ENCODE measurements at regions not wholly inside any gene's neighbourhood (a gene's known extent, or its start where the extent isn't known, plus 50 kb on each side); places are given as distances from the start of the nearest gene placed in this dataset.
"Not testable (repeated sequence)": the region's sequence is repeated elsewhere in the genome, so short reads cannot be mapped to it uniquely, and the experiment has no call there.

GRCh38 chr2:242004223-242004901 is 134.8 kb downstream of the RTP5 start:
- DNase-seq (ENCODE audit: low read depth), result no peak

DNA sequence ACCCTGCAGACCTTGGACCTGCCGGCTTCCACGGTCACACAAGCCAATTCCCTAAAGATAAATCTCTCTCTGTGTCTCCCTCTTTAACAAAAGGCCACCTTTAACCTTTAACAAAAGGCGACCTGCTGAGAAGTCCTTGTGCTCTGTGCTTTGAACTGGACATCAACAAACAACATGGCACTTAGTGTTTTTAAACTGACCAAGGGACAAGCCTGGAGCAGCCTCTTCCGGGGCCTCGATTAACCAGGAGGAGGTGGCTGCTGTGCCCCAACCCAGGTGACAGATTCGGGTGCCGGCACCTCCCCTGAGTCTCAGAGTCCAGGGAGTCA is 135.3 kb downstream of the RTP5 start:
- DNase-seq (ENCODE audit: low read depth), result no peak

GRCh38 chr2:242006091-242006634 is 136.6 kb downstream of the RTP5 start:
- DNase-seq (ENCODE audit: low read depth), result not testable (repeated sequence)

- DNase-seq (ENCODE audit: low read depth), result not testable (repeated sequence)
Observed at GRCh38 chr2:242008908-242009307, 139.4 kb downstream of the RTP5 start.

- DNase-seq (ENCODE audit: low read depth), result not testable (repeated sequence)
Observed at GRCh38 chr2:242009846-242010245, 140.3 kb downstream of the RTP5 start.

DNA sequence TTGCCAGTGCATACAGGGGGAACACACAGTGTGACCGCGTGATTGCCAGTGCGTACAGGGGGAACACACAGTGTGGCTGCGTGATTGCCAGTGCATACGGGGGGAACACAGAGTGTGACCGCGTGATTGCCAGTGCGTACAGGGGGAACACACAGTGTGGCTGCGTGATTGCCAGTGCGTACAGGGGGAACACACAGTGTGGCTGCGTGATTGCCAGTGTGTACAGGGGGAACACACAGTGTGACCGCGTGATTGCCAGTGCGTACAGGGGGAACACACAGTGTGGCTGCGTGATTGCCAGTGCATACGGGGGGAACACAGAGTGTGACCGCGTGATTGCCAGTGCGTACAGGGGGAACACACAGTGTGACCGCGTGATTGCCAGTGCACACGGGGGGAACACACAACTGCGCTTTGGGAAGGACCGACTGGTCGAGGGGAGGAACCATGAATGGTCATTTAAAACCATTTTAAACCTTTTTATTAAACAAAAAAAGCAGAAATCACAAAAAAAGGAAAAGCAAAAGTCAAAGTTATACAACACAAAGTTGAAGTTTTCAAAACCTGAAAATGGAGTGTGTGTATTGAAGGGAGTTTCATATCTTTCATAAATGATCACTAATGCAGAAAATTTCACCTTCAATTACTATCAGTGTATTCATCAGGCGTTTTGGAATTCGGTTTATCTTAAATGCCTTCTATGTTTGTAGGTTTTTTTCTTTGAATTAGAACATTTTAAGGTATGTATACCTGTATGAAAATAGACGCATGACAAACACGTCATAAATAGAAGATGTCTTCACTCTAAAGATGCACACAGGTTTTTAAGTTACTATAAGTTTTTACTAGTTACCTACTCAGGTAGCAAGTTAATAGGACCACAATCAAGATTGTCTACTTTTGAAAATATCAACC is 141.0 kb downstream of the RTP5 start:
- DNase-seq (ENCODE audit: low read depth), result not testable (repeated sequence)

- DNase-seq (ENCODE audit: low read depth), result no peak
Observed at GRCh38 chr2:242011167-242011513, 141.6 kb downstream of the RTP5 start.

DNA sequence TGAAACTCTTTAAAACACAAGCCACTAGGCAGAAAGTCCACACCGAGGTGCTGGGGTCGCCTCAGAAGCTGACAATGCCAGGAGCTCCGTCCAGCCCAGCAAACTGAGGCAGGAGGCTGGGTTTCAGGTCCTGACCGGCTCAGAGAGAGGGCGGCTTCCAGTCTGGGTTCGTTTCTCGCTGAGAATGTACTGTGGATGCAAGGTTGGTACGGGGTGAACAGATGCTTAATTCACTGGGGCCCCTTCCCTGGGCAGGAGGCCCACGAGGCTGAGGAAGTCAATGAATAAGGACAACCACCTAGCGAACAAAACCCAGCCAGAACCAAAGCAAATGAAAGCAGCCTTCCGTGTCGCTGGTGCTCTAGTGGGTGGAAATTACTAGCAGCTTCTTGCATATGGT is 142.0 kb downstream of the RTP5 start:
- DNase-seq (ENCODE audit: low read depth), result no peak

GRCh38 chr2:242011991-242012764 is 142.6 kb downstream of the RTP5 start:
- no peak for DNase-seq (ENCODE audit: low read depth)

DNA sequence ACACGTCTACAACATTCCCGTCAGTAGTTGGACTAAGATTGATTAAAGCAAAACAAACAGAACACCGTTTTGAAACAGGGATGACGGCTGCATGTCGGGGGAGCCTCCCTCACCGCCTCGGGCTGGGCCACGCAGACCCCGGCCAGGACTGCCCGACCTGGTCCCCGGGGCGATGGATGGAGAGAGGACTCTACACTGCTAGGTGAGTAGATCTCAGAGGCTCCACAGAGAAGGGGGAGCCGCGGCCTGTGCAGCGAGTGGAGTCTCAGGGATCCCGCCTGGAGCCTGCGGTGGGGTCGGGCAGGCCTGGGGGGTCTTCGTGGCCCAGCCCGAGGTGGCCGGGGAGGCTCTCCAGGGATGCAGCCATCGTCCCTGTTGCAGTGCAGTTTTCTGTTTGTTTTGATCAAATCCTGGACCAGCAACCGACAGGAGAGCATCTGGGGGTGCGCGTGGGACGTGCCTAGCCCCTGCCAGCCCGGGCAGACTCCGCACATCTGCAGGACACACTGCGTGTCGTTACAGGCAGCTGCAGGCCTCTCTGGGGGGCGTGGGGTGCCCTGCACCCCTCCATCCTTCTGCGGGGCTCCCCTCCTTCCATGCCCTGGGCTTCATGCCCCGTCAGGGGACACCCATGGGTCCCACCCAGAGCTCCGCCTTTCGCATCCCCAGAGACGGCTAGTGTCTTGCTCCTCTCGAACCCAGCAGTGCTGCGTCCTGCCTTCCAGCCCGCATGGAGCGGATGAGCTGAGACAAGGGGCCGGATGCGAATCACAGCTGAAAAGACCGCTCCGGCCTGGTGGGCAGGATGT is 143.6 kb downstream of the RTP5 start:
- no peak for DNase-seq (ENCODE audit: low read depth)

DNA sequence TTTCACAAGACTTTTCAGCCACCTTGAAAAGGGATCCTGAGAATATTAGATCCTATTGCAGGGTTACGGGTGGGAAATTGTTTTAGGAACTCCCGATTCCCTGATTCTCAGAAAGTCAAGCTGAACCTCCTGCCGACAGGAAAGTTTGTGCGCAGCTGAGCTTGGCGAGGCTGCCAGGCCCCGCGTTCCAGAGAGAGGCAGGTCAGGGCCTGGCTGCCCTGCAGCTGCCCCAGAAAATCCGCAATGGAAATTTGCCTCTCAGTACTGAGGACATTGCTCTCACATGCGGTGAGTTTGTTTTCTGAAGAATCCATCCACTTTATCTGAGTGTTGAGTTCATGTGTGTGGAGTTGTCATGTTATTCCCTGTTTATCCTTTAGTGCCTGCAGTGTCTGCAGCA is 144.2 kb downstream of the RTP5 start:
- DNase-seq (ENCODE audit: low read depth), result no peak

DNA sequence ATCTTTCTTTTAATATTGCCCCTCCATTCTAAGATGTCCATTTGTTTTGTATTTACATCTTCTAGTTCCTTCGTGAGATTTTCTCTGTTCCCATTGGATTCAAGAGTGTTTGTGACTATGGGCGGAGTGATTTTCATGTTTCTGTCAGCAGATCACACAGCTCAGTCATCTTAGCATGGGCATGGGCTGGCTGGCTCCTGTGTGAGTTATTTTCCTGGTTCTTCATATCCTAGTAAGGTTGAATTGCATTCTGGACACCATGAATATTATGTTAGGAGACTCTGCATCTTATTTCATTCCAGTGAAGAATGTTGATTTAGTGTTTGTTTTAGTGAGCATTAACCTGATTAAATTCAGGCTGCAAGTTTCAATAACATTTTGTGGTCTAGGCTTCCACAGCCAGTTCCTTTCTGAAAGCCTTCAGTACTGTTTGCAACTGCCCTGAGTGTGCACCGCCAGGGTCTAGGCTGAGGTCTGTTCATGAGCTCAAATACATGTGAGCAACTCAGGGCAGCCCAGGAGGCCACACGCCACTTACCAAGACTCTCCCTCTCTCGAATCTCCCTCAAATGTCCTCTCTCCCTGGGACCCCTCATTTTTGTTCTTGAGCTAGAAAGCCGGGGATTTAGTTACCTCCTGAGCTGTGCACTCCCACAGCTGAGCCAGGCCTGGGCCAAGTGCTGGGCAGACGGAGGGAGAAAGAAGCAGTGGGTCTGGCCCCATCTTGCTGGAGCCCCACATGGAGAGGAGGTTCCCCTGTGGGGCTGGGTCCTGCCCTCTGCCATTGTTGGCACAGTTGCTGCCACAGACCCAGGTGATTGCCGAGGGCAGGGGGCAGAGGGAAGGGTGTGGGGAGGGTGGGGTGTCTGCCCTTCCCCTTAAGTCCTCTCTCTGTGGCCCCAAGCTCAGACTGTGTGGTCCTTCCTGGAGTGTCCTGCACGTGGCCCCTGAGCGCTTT is 145.9 kb downstream of the RTP5 start:
- no peak for DNase-seq (ENCODE audit: low read depth)

DNA sequence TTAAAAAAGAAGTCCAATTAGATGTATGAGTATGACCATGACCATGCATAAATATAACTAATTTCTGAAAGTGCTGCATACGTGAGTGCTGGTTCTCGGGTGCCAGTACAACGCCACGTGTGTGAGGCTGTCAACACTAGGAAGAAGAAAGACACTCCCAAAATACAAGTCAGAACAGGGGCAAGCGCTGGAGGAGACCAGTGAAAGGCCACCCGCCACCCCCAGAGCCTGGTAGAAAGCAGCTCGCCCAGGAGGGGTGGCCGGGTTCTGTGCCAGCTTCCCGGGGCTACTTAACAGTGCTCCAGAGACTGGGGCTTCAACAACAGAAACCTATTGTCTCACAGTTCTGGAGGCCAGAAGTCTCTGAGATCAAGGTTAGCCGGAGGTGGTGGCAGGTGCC is 147.6 kb downstream of the RTP5 start:
- no peak for DNase-seq (ENCODE audit: low read depth)

- DNase-seq (ENCODE audit: low read depth), result not testable (repeated sequence)
Observed at GRCh38 chr2:242018416-242018815, 148.9 kb downstream of the RTP5 start.

DNA sequence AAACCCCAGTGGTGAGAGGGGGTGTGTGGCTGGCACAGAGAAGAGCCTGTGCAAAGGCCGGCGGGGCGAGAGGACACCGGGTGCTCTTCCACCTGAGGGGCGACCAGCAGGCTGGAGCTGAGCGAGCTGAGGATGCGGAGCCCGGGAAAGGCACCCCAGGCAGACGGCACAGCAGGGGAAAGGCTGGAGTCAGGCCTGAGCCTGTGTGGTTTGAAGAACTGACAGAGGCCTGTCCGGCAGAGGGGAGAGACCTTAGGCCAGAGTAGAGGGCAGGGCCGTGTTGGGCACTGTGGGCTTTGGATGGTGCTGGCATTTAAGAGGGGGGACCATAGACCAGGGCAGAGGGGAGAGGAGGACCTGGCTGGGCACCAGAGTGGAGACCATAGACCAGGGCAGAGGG is 149.8 kb downstream of the RTP5 start:
- no peak for DNase-seq (ENCODE audit: low read depth)

DNA sequence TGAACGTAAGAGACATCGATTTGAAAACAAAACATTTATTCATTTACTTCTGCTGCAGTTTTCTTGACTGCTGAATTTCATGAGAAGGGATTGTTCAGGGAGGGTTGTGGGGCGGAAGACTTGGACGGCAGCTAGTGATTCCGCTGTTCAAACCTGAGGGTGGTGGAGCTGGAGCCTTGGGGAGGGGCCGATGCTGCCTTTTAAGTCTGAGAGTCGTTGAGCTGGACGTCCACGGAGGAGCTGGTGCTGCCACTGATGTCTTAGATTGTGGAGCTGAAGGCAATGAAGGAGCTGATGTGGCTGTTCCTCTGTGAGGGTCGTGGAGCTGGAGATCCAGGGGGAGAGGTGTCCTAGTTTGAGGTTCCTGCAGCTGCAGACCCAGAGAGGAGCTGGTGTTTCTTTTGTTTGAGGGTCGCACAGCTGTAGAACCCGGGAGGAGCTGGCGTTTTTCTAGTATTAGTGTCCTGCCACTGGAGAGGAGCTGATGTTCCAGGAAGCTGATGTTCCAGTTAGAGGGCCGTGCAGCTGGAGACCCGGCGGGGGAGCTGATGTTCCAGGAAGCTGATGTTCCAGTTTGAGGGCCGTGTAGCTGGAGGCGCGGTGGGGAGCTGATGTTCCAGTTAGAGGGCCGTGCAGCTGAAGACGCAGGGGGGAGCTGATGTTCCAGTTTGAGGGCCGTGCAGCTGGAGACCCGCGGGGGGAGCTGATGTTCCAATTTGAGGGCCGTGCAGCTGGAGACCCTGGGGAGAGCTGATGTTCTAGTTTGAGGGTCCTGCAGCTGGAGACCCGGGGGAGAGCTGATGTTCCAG is 150.9 kb downstream of the RTP5 start:
- DNase-seq (ENCODE audit: low read depth), result no peak

GRCh38 chr2:242022550-242023290 is 153.2 kb downstream of the RTP5 start:
- DNase-seq (ENCODE audit: low read depth), result no peak

- DNase-seq (ENCODE audit: low read depth), result no peak
Observed at GRCh38 chr2:242024751-242025355, 155.3 kb downstream of the RTP5 start.
